HEK293 (cell line): ENCODE measurements at regions not wholly inside any gene's neighbourhood (a gene's known extent, or its start where the extent isn't known, plus 50 kb on each side); places are given as distances from the start of the nearest gene placed in this dataset.

Experiments used
- GLI4 ChIP-seq: fragments of 450-650 bp; formaldehyde crosslinking; IDR thresholded peaks from 2 replicates; pipeline ENCODE4 v1.5.1; 2016; ENCODE audit warnings: missing biosample characterization, missing genetic modification characterization
- ZNF324 ChIP-seq: fragments of 450-650 bp; formaldehyde crosslinking; IDR thresholded peaks from 2 replicates; pipeline ENCODE4 v1.5.1; 2016; ENCODE audit warnings: missing biosample characterization, missing genetic modification characterization
- TF ChIP-seq, protein P1 (sequence below): sonication (generic); formaldehyde crosslinking; IDR thresholded peaks from 2 replicates; pipeline ENCODE4 v1.8.1; 2022; ENCODE audit warnings: mild to moderate bottlenecking, moderate library complexity, missing genetic modification reagents
- TF ChIP-seq, protein P2 (sequence below): fragments of 450-650 bp; formaldehyde crosslinking; IDR thresholded peaks from 2 replicates; pipeline ENCODE4 v1.5.1; 2016; ENCODE audit warnings: missing biosample characterization, missing genetic modification characterization
- TF ChIP-seq, protein P3 (sequence below): fragments of 450-650 bp; formaldehyde crosslinking; IDR thresholded peaks from 2 replicates; pipeline ENCODE4 v1.5.1; 2016; ENCODE audit warnings: missing biosample characterization, missing genetic modification characterization
- TF ChIP-seq, protein P4 (sequence below): fragments of 450-650 bp; formaldehyde crosslinking; IDR thresholded peaks from 2 replicates; pipeline ENCODE4 v1.5.1; 2016; ENCODE audit warnings: missing biosample characterization, missing genetic modification characterization
- TF ChIP-seq, protein P5 (sequence below): fragments of 450-650 bp; formaldehyde crosslinking; IDR thresholded peaks from 2 replicates; pipeline ENCODE4 v1.5.1; 2016; ENCODE audit warnings: missing biosample characterization, missing genetic modification characterization, borderline replicate concordance

DNA sequence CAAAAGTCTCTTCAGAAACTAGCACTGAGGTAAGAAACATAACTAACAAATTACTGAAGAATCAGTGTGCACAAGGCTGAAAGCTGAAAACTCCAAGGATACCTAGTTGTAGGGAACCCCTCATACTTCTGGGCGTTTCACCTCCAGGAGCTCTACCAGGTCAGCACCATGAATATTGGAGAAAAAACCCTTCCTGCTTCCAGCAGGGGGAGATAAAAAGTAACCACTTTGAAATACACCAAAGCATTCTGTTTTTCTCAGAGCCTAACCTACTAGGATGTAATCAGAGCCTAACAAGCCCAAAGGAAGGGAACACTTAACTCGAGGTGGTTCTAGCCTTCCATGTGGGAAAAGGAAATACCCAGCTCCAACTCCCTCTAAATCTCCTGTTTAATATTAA lies 175.8 kb upstream of the MME start:
- TF ChIP-seq, protein P1, sequence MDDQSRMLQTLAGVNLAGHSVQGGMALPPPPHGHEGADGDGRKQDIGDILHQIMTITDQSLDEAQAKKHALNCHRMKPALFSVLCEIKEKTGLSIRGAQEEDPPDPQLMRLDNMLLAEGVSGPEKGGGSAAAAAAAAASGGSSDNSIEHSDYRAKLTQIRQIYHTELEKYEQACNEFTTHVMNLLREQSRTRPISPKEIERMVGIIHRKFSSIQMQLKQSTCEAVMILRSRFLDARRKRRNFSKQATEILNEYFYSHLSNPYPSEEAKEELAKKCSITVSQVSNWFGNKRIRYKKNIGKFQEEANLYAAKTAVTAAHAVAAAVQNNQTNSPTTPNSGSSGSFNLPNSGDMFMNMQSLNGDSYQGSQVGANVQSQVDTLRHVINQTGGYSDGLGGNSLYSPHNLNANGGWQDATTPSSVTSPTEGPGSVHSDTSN (CRISPR knock-in tag) = no peak
- TF ChIP-seq ZNF324 (no peak), GLI4 (tag by site-specific recombination) (no peak)
- TF ChIP-seq, protein P2, sequence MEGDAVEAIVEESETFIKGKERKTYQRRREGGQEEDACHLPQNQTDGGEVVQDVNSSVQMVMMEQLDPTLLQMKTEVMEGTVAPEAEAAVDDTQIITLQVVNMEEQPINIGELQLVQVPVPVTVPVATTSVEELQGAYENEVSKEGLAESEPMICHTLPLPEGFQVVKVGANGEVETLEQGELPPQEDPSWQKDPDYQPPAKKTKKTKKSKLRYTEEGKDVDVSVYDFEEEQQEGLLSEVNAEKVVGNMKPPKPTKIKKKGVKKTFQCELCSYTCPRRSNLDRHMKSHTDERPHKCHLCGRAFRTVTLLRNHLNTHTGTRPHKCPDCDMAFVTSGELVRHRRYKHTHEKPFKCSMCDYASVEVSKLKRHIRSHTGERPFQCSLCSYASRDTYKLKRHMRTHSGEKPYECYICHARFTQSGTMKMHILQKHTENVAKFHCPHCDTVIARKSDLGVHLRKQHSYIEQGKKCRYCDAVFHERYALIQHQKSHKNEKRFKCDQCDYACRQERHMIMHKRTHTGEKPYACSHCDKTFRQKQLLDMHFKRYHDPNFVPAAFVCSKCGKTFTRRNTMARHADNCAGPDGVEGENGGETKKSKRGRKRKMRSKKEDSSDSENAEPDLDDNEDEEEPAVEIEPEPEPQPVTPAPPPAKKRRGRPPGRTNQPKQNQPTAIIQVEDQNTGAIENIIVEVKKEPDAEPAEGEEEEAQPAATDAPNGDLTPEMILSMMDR (tag by site-specific recombination) = no peak
- TF ChIP-seq, protein P3, sequence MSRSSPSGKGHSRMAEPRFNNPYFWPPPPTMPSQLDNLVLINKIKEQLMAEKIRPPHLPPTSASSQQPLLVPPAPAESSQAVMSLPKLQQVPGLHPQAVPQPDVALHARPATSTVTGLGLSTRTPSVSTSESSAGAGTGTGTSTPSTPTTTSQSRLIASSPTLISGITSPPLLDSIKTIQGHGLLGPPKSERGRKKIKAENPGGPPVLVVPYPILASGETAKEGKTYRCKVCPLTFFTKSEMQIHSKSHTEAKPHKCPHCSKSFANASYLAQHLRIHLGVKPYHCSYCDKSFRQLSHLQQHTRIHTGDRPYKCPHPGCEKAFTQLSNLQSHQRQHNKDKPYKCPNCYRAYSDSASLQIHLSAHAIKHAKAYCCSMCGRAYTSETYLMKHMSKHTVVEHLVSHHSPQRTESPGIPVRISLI (tag by site-specific recombination) = no peak
- TF ChIP-seq, protein P4, sequence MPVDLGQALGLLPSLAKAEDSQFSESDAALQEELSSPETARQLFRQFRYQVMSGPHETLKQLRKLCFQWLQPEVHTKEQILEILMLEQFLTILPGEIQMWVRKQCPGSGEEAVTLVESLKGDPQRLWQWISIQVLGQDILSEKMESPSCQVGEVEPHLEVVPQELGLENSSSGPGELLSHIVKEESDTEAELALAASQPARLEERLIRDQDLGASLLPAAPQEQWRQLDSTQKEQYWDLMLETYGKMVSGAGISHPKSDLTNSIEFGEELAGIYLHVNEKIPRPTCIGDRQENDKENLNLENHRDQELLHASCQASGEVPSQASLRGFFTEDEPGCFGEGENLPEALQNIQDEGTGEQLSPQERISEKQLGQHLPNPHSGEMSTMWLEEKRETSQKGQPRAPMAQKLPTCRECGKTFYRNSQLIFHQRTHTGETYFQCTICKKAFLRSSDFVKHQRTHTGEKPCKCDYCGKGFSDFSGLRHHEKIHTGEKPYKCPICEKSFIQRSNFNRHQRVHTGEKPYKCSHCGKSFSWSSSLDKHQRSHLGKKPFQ = no peak
- TF ChIP-seq, protein P5, sequence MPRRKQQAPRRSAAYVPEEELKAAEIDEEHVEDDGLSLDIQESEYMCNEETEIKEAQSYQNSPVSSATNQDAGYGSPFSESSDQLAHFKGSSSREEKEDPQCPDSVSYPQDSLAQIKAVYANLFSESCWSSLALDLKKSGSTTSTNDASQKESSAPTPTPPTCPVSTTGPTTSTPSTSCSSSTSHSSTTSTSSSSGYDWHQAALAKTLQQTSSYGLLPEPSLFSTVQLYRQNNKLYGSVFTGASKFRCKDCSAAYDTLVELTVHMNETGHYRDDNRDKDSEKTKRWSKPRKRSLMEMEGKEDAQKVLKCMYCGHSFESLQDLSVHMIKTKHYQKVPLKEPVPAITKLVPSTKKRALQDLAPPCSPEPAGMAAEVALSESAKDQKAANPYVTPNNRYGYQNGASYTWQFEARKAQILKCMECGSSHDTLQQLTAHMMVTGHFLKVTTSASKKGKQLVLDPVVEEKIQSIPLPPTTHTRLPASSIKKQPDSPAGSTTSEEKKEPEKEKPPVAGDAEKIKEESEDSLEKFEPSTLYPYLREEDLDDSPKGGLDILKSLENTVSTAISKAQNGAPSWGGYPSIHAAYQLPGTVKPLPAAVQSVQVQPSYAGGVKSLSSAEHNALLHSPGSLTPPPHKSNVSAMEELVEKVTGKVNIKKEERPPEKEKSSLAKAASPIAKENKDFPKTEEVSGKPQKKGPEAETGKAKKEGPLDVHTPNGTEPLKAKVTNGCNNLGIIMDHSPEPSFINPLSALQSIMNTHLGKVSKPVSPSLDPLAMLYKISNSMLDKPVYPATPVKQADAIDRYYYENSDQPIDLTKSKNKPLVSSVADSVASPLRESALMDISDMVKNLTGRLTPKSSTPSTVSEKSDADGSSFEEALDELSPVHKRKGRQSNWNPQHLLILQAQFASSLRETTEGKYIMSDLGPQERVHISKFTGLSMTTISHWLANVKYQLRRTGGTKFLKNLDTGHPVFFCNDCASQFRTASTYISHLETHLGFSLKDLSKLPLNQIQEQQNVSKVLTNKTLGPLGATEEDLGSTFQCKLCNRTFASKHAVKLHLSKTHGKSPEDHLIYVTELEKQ (tag by site-specific recombination) = no peak
